BLaER1 treated with 17β-estradiol and CSF1 and Interleukin-3, amounts not matched to agents 10 nM and 100 nM (cell line): ENCODE measurements at regions not wholly inside any gene's neighbourhood (a gene's known extent, or its start where the extent isn't known, plus 50 kb on each side); places are given as distances from the start of the nearest gene placed in this dataset.

Experiments
- H3K27ac ChIP-seq, 11 experiments: shearing (Covaris generic); formaldehyde crosslinking; 2 replicates each; pipeline ENCODE4 v1.8.1; 2022
- H3K27me3 ChIP-seq, 11 experiments: shearing (Covaris generic); formaldehyde crosslinking; 2 replicates each; pipeline ENCODE4 v1.8.1; 2022
- H3K36me3 ChIP-seq, 11 experiments: shearing (Covaris generic); formaldehyde crosslinking; 2 replicates each; pipeline ENCODE4 v1.8.1; 2022
- H3K4me1 ChIP-seq, 10 experiments: shearing (Covaris generic); formaldehyde crosslinking; 2 replicates each; pipeline ENCODE4 v1.8.1; 2022
- H3K4me2 ChIP-seq, 11 experiments: shearing (Covaris generic); formaldehyde crosslinking; 2 replicates each; pipeline ENCODE4 v1.8.1; 2022
- H3K4me3 ChIP-seq, 10 experiments: shearing (Covaris generic); formaldehyde crosslinking; 2 replicates each; pipeline ENCODE4 v1.8.1; 2022
- H3K9ac ChIP-seq, 11 experiments: shearing (Covaris generic); formaldehyde crosslinking; 2 replicates each; pipeline ENCODE4 v1.8.1; 2022
- H3K9me3 ChIP-seq, 11 experiments: shearing (Covaris generic); formaldehyde crosslinking; replicated peaks in 1 of 11; 2 replicates each; pipeline ENCODE4 v1.8.1; 2022
- H4K20me1 ChIP-seq, 11 experiments: shearing (Covaris generic); formaldehyde crosslinking; 2 replicates each; pipeline ENCODE4 v1.8.1; 2022
- Cebpa-rat ChIP-seq, 11 experiments: shearing (Covaris generic); IDR thresholded peaks; 2 replicates each; pipeline ENCODE4 v1.8.1; 2022

GRCh38 chr17:33967608-33968349 lies 287.3 kb upstream of the CCL2 start:
- peak overlapping the region in 9 of 11 experiments; percentile 2 to 78 (median 66); a peak in 17 of 22 replicates for H3K9ac ChIP-seq
- peak overlapping the region in 4 of 10 experiments; percentile 16 to 31 (median 25); a peak in 3 of 20 replicates for H3K4me3 ChIP-seq
- peak overlapping the region in 10 of 11 experiments; percentile 7 to 90 (median 78); a peak in 18 of 22 replicates for H3K27ac ChIP-seq
- no peaks in the 10 kb centered on the region for H3K9me3 ChIP-seq
- H3K36me3 ChIP-seq, result no peaks in the 10 kb centered on the region
- no peak for TF ChIP-seq Cebpa-rat (IDR thresholded peaks at IDR 0.05)
- H3K27me3 ChIP-seq, result no peaks in the 10 kb centered on the region
- H3K4me2 ChIP-seq, result peak overlapping the region; percentile 70 to 93 (median 79)
- H4K20me1 ChIP-seq, result no peaks in the 10 kb centered on the region
- H3K4me1 ChIP-seq, result peaks cover 79 to 91% (median 87%) of the 10 kb centered on the region in 10 experiments

DNA sequence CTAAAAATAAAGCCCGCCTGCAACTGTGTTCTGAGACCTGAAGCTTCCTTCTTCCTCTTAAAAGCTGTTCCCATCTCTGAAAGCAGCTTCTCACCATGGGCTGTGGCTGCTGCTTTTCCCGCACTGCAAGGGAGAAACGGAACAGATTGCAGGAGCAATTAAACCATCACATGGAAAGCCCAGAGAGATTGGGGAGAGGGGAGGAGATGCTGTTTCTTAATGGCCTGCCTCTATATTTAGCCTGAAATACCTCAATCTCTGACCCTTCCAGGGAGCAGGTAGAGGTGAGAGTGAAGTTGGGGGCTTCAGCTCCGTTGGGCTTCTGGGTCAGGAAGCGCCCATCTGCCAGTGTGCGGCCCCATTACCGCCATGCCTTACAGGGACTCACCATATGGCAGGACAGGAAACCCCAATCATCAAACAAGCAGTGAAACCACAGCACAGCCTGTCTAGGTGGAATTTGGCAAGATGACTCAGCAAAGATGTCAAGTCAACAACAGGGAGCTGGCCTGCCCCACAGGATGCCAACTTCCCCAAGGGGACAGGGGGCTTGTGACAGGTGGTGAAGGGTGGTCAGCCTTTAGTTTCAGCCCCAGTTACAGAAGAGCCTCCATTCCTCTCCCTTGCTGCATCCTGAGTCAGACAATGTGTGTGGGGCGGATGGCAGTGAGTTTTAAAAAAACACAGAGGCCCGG lies 286.6 kb upstream of the CCL2 start:
- peak overlapping the region in 10 of 11 experiments; percentile 7 to 90 (median 78); a peak in 18 of 22 replicates for H3K27ac ChIP-seq
- peaks cover 74 to 91% (median 86%) of the 10 kb centered on the region in 10 experiments for H3K4me1 ChIP-seq
- H3K9me3 ChIP-seq, result no peaks in the 10 kb centered on the region
- H3K4me3 ChIP-seq, result peak overlapping the region in 4 of 10 experiments; percentile 16 to 31 (median 25); a peak in 3 of 20 replicates
- H4K20me1 ChIP-seq, result no peaks in the 10 kb centered on the region
- no peaks in the 10 kb centered on the region for H3K36me3 ChIP-seq
- no peaks in the 10 kb centered on the region for H3K27me3 ChIP-seq
- peak overlapping the region in 9 of 11 experiments; percentile 2 to 78 (median 66); a peak in 17 of 22 replicates for H3K9ac ChIP-seq
- TF ChIP-seq Cebpa-rat (IDR thresholded peaks at IDR 0.05), result peak in 2 of 11 experiments; percentile 8 to 31; a peak in 2 of 22 replicates
- peak overlapping the region; percentile 70 to 93 (median 79) for H3K4me2 ChIP-seq

GRCh38 chr17:33970279-33970678 lies 284.8 kb upstream of the CCL2 start:
- Histone ChIP-seq H4K20me1 (no peaks in the 10 kb centered on the region), H3K9me3 (no peaks in the 10 kb centered on the region), H3K4me2 (peak overlapping the region; percentile 33 to 93 (median 79); a peak in 21 of 22 replicates), H3K4me1 (peaks cover 56 to 76% (median 68%) of the 10 kb centered on the region in 10 experiments), H3K27ac (peak overlapping the region in 8 of 11 experiments; percentile 75 to 90 (median 79); a peak in 14 of 22 replicates), H3K27me3 (no peaks in the 10 kb centered on the region), H3K9ac (peak overlapping the region in 4 of 11 experiments; percentile 3 to 78 (median 12); a peak in 4 of 22 replicates), H3K36me3 (no peaks in the 10 kb centered on the region), H3K4me3 (no peak overlapping the region)
- TF ChIP-seq Cebpa-rat (IDR thresholded peaks at IDR 0.05), result no peak

GRCh38 chr17:33972763-33973162 lies 282.3 kb upstream of the CCL2 start:
- Histone ChIP-seq H3K9ac (0 out of 22 replicates have a peak overlapping the region, but pooled peaks of 1 of the 11 experiments have one; percentile 3), H3K9me3 (no peaks in the 10 kb centered on the region), H3K27ac (0 out of 22 replicates have a peak overlapping the region, but pooled peaks of 1 of the 11 experiments have one; percentile 15), H3K4me3 (no peak overlapping the region), H3K36me3 (no peaks in the 10 kb centered on the region), H4K20me1 (no peaks in the 10 kb centered on the region), H3K4me1 (peaks cover 31 to 51% (median 43%) of the 10 kb centered on the region in 10 experiments), H3K27me3 (no peaks in the 10 kb centered on the region), H3K4me2 (peak overlapping the region in 4 of 11 experiments; percentile 13 to 19 (median 18); a peak in 6 of 22 replicates)
- no peak for TF ChIP-seq Cebpa-rat (IDR thresholded peaks at IDR 0.05)

- Histone ChIP-seq H4K20me1 (no peaks in the 10 kb centered on the region), H3K36me3 (no peaks in the 10 kb centered on the region), H3K4me3 (no peak overlapping the region), H3K9me3 (no peaks in the 10 kb centered on the region), H3K9ac (no peak overlapping the region), H3K4me2 (peak overlapping the region in 5 of 11 experiments; percentile 13 to 19 (median 16); a peak in 6 of 22 replicates), H3K27ac (0 out of 22 replicates have a peak overlapping the region, but pooled peaks of 1 of the 11 experiments have one; percentile 15), H3K27me3 (no peaks in the 10 kb centered on the region), H3K4me1 (peaks cover 24 to 44% (median 36%) of the 10 kb centered on the region in 10 experiments)
- TF ChIP-seq Cebpa-rat (IDR thresholded peaks at IDR 0.05), result no peak
Observed at GRCh38 chr17:33973491-33973890, 281.6 kb upstream of the CCL2 start.

GRCh38 chr17:33974276-33974675 lies 280.8 kb upstream of the CCL2 start:
- H3K9me3 ChIP-seq, result 0 out of 22 replicates have a peak, but pooled peaks cover 0 to 5% (median 0%) of the 10 kb centered on the region in 11 experiments
- no peaks in the 10 kb centered on the region for H4K20me1 ChIP-seq
- H3K27me3 ChIP-seq, result no peaks in the 10 kb centered on the region
- H3K4me3 ChIP-seq, result no peak overlapping the region
- H3K36me3 ChIP-seq, result no peaks in the 10 kb centered on the region
- H3K4me1 ChIP-seq, result peaks cover 18 to 36% (median 28%) of the 10 kb centered on the region in 10 experiments
- TF ChIP-seq Cebpa-rat (IDR thresholded peaks at IDR 0.05), result no peak
- no peak overlapping the region for H3K27ac ChIP-seq
- H3K9ac ChIP-seq, result no peak overlapping the region
- no peak overlapping the region for H3K4me2 ChIP-seq

DNA sequence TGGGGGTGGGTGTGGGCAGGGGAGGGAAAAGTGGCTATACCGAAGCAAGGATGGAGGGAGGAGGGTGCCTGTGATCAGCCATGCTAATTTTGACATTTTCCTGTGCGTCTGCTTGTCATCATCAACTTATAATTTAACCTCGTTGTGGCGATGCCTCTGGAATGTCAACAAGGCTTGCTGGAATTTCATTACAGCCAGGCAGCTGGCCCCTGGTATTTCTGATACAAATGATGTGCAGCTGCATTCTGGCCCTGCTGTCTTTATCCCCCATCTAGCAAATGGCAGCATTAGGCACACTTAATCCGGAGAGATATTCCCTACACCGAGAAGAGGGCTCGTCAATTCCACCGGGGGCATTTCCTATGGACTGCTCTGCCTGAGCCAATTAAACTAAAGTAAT lies 278.3 kb upstream of the CCL2 start:
- no peak overlapping the region for H3K9ac ChIP-seq
- H3K4me3 ChIP-seq, result no peak overlapping the region
- H4K20me1 ChIP-seq, result no peaks in the 10 kb centered on the region
- no peak overlapping the region for H3K4me2 ChIP-seq
- H3K4me1 ChIP-seq, result peaks cover 13 to 35% (median 25%) of the 10 kb centered on the region in 10 experiments; a peak in 18 of 20 replicates
- 0 out of 22 replicates have a peak, but pooled peaks cover 0 to 5% (median 0%) of the 10 kb centered on the region in 11 experiments for H3K9me3 ChIP-seq
- H3K36me3 ChIP-seq, result no peaks in the 10 kb centered on the region
- TF ChIP-seq Cebpa-rat (IDR thresholded peaks at IDR 0.05), result no peak
- H3K27ac ChIP-seq, result no peak overlapping the region
- H3K27me3 ChIP-seq, result no peaks in the 10 kb centered on the region

GRCh38 chr17:33977729-33978514 lies 277.2 kb upstream of the CCL2 start:
- H3K27ac ChIP-seq, result no peak overlapping the region
- peaks cover 4 to 38% (median 24%) of the 10 kb centered on the region in 10 experiments; a peak in 18 of 20 replicates for H3K4me1 ChIP-seq
- TF ChIP-seq Cebpa-rat (IDR thresholded peaks at IDR 0.05), result no peak
- H4K20me1 ChIP-seq, result no peaks in the 10 kb centered on the region
- no peaks in the 10 kb centered on the region for H3K27me3 ChIP-seq
- H3K4me3 ChIP-seq, result no peak overlapping the region
- no peak overlapping the region for H3K4me2 ChIP-seq
- no peak overlapping the region for H3K9ac ChIP-seq
- H3K36me3 ChIP-seq, result no peaks in the 10 kb centered on the region
- H3K9me3 ChIP-seq, result 0 out of 22 replicates have a peak, but pooled peaks cover 0 to 5% (median 0%) of the 10 kb centered on the region in 11 experiments
